ENCODE measurements at regions not wholly inside any gene's neighbourhood (a gene's known extent, or its start where the extent isn't known, plus 50 kb on each side); places are given as distances from the start of the nearest gene placed in this dataset.
A peak's percentile ranks its signal among the peaks of the same experiment; 100 is the strongest.
"Not testable (repeated sequence)": the region's sequence is repeated elsewhere in the genome, so short reads cannot be mapped to it uniquely, and the experiment has no call there.

GRCh38 chr18:11388755-11389680 lies 220.4 kb upstream of the SLC35G4 start:
- Mint-ChIP-seq H3K9me3 (no peaks in the 10 kb centered on the region), H3K27me3 (no peaks in the 10 kb centered on the region), H3K27ac (no peak overlapping the region), H3K4me1 (no peaks in the 10 kb centered on the region), H3K4me3 (no peak overlapping the region)
- ATAC-seq (no peak), DNase-seq (no peak)

GRCh38 chr18:11387880-11388279 lies 221.5 kb upstream of the SLC35G4 start:
- H3K4me3 Mint-ChIP-seq: no peak overlapping the region
- H3K9me3 Mint-ChIP-seq: no peaks in the 10 kb centered on the region
- no peaks in the 10 kb centered on the region for H3K4me1 Mint-ChIP-seq
- no peak for ATAC-seq
- H3K27me3 Mint-ChIP-seq: no peaks in the 10 kb centered on the region
- DNase-seq: no peak
- H3K27ac Mint-ChIP-seq: peak overlapping the region in 1 of 2 donors; percentile 48

GRCh38 chr18:11383381-11383780 lies 226.0 kb upstream of the SLC35G4 start:
- no peaks in the 10 kb centered on the region for H3K27me3 Mint-ChIP-seq
- H3K9me3 Mint-ChIP-seq: no peaks in the 10 kb centered on the region
- DNase-seq (no peak), ATAC-seq (no peak)
- no peak overlapping the region for H3K4me3 Mint-ChIP-seq
- H3K27ac Mint-ChIP-seq: no peak overlapping the region
- no peaks in the 10 kb centered on the region for H3K4me1 Mint-ChIP-seq

GRCh38 chr18:11380968-11381367 lies 228.4 kb upstream of the SLC35G4 start:
- ATAC-seq (no peak), DNase-seq (no peak)
- Mint-ChIP-seq H3K4me3 (no peak overlapping the region), H3K27ac (no peak overlapping the region), H3K27me3 (no peaks in the 10 kb centered on the region), H3K9me3 (no peaks in the 10 kb centered on the region), H3K4me1 (no peaks in the 10 kb centered on the region)

GRCh38 chr18:11379660-11380059 lies 229.7 kb upstream of the SLC35G4 start:
- H3K4me3 Mint-ChIP-seq: no peak overlapping the region
- H3K9me3 Mint-ChIP-seq: no peaks in the 10 kb centered on the region
- H3K27ac Mint-ChIP-seq: no peak overlapping the region
- H3K27me3 Mint-ChIP-seq: no peaks in the 10 kb centered on the region
- H3K4me1 Mint-ChIP-seq: no peaks in the 10 kb centered on the region
- ATAC-seq (no peak), DNase-seq (no peak)

- Mint-ChIP-seq H3K9me3 (no peaks in the 10 kb centered on the region), H3K4me1 (no peaks in the 10 kb centered on the region), H3K27me3 (no peaks in the 10 kb centered on the region), H3K4me3 (no peak overlapping the region), H3K27ac (no peak overlapping the region)
- no peak for DNase-seq
- no peak for ATAC-seq
Measured at GRCh38 chr18:11377766-11378540, 228.6 kb upstream of the PIEZO2 start.

- H3K27me3 Mint-ChIP-seq: peaks cover 6% of the 10 kb centered on the region
- H3K4me1 Mint-ChIP-seq: no peaks in the 10 kb centered on the region
- H3K9me3 Mint-ChIP-seq: peaks cover 0 to 6% of the 10 kb centered on the region in 2 donors
- no peak overlapping the region for H3K4me3 Mint-ChIP-seq
- no peak overlapping the region for H3K27ac Mint-ChIP-seq
- DNase-seq (no peak), ATAC-seq (no peak)
Measured at GRCh38 chr18:11372163-11372562, 222.8 kb upstream of the PIEZO2 start.

- DNase-seq: no peak
- no peak overlapping the region for H3K27ac Mint-ChIP-seq
- H3K9me3 Mint-ChIP-seq: peaks cover 0 to 6% of the 10 kb centered on the region in 2 donors
- no peaks in the 10 kb centered on the region for H3K4me1 Mint-ChIP-seq
- no peak overlapping the region for H3K4me3 Mint-ChIP-seq
- peaks cover 14% of the 10 kb centered on the region for H3K27me3 Mint-ChIP-seq
- no peak for ATAC-seq
Measured at GRCh38 chr18:11369556-11369955, 220.2 kb upstream of the PIEZO2 start.

GRCh38 chr18:11368020-11368419 lies 218.7 kb upstream of the PIEZO2 start:
- peaks cover 14% of the 10 kb centered on the region for H3K27me3 Mint-ChIP-seq
- DNase-seq: no peak
- H3K9me3 Mint-ChIP-seq: peaks cover 0 to 6% of the 10 kb centered on the region in 2 donors
- no peak for ATAC-seq
- H3K4me1 Mint-ChIP-seq: no peaks in the 10 kb centered on the region
- no peak overlapping the region for H3K4me3 Mint-ChIP-seq
- no peak overlapping the region for H3K27ac Mint-ChIP-seq

- no peaks in the 10 kb centered on the region for H3K4me1 Mint-ChIP-seq
- no peak for ATAC-seq
Measured at GRCh38 chr18:11367351-11367750, 218.0 kb upstream of the PIEZO2 start.

GRCh38 chr18:11366410-11366809 lies 217.0 kb upstream of the PIEZO2 start:
- ATAC-seq (no peak), DNase-seq (no peak)
- H3K9me3 Mint-ChIP-seq: peaks cover 0 to 6% of the 10 kb centered on the region in 2 donors
- H3K27ac Mint-ChIP-seq: no peak overlapping the region
- no peak overlapping the region for H3K4me3 Mint-ChIP-seq
- H3K4me1 Mint-ChIP-seq: no peaks in the 10 kb centered on the region
- peaks cover 14% of the 10 kb centered on the region for H3K27me3 Mint-ChIP-seq

More at GRCh38 chr18:11367351-11367750, 218.0 kb upstream of the PIEZO2 start:
- peaks cover 0 to 6% of the 10 kb centered on the region in 2 donors for H3K9me3 Mint-ChIP-seq
- H3K27ac Mint-ChIP-seq: no peak overlapping the region
- H3K27me3 Mint-ChIP-seq: peaks cover 14% of the 10 kb centered on the region
- DNase-seq: no peak
- no peak overlapping the region for H3K4me3 Mint-ChIP-seq

GRCh38 chr18:11362856-11363255 lies 213.5 kb upstream of the PIEZO2 start:
- H3K9me3 Mint-ChIP-seq: no peaks in the 10 kb centered on the region
- no peak for DNase-seq
- no peak for ATAC-seq
- H3K27me3 Mint-ChIP-seq: peaks cover 8% of the 10 kb centered on the region
- no peaks in the 10 kb centered on the region for H3K4me1 Mint-ChIP-seq
- no peak overlapping the region for H3K27ac Mint-ChIP-seq
- H3K4me3 Mint-ChIP-seq: no peak overlapping the region

GRCh38 chr18:11361862-11362261 lies 212.5 kb upstream of the PIEZO2 start:
- H3K4me3 Mint-ChIP-seq, H3K27me3 Mint-ChIP-seq, ATAC-seq, H3K27ac Mint-ChIP-seq, H3K4me1 Mint-ChIP-seq, DNase-seq, H3K9me3 Mint-ChIP-seq: not testable (repeated sequence)

- Mint-ChIP-seq H3K27me3 (no peaks in the 10 kb centered on the region), H3K4me1 (no peaks in the 10 kb centered on the region), H3K9me3 (peaks cover 0 to 9% of the 10 kb centered on the region in 2 donors), H3K4me3 (no peak overlapping the region), H3K27ac (no peak overlapping the region)
- ATAC-seq: no peak
- no peak for DNase-seq
Measured at GRCh38 chr18:11357678-11358077, 208.3 kb upstream of the PIEZO2 start.

GRCh38 chr18:11344576-11344975 lies 195.2 kb upstream of the PIEZO2 start:
- not testable (repeated sequence) for H3K4me1 Mint-ChIP-seq, H3K27ac Mint-ChIP-seq, DNase-seq, ATAC-seq, H3K27me3 Mint-ChIP-seq, H3K4me3 Mint-ChIP-seq
- peaks cover 13 to 18% of the 10 kb centered on the region in 2 donors for H3K9me3 Mint-ChIP-seq

- H3K9me3 Mint-ChIP-seq: peaks cover 11 to 15% of the 10 kb centered on the region in 2 donors
- H3K4me1 Mint-ChIP-seq: no peaks in the 10 kb centered on the region
- H3K27ac Mint-ChIP-seq: no peak overlapping the region
- H3K27me3 Mint-ChIP-seq: no peaks in the 10 kb centered on the region
- DNase-seq: no peak
- no peak overlapping the region for H3K4me3 Mint-ChIP-seq
- no peak for ATAC-seq
Measured at GRCh38 chr18:11343096-11343495, 193.7 kb upstream of the PIEZO2 start.
